ENCODE measurements at regions not wholly inside any gene's neighbourhood (a gene's known extent, or its start where the extent isn't known, plus 50 kb on each side); places are given as distances from the start of the nearest gene placed in this dataset.

- no peak overlapping the region for H3K27ac ChIP-seq
- peaks cover 0 to 5% (median 0%) of the 10 kb centered on the region in 11 experiments; a peak in 2 of 22 replicates for H3K9me3 ChIP-seq (replicated peaks in 1 of 11)
- no peak for TF ChIP-seq Cebpa-rat (IDR thresholded peaks at IDR 0.05)
- no peaks in the 10 kb centered on the region for H3K4me1 ChIP-seq
- no peak overlapping the region for H3K4me3 ChIP-seq
- H3K4me2 ChIP-seq = no peak overlapping the region
- H4K20me1 ChIP-seq = no peaks in the 10 kb centered on the region
- H3K27me3 ChIP-seq = no peaks in the 10 kb centered on the region
- no peaks in the 10 kb centered on the region for H3K36me3 ChIP-seq
- no peak overlapping the region for H3K9ac ChIP-seq
Measured at GRCh38 chr2:220845766-220846273, 726.3 kb downstream of the EPHA4 start.

GRCh38 chr2:220847006-220847405, 725.1 kb downstream of the EPHA4 start:
- H3K4me1 ChIP-seq = no peaks in the 10 kb centered on the region
- TF ChIP-seq Cebpa-rat (IDR thresholded peaks at IDR 0.05) = no peak
- no peaks in the 10 kb centered on the region for H4K20me1 ChIP-seq
- peaks cover 0 to 5% (median 0%) of the 10 kb centered on the region in 11 experiments; a peak in 2 of 22 replicates for H3K9me3 ChIP-seq (replicated peaks in 1 of 11)
- no peak overlapping the region for H3K27ac ChIP-seq
- no peak overlapping the region for H3K9ac ChIP-seq
- no peak overlapping the region for H3K4me3 ChIP-seq
- no peaks in the 10 kb centered on the region for H3K27me3 ChIP-seq
- H3K36me3 ChIP-seq = no peaks in the 10 kb centered on the region
- no peak overlapping the region for H3K4me2 ChIP-seq

- no peak overlapping the region for H3K27ac ChIP-seq
- no peak overlapping the region for H3K4me2 ChIP-seq
Measured at GRCh38 chr2:220847589-220847988, 724.5 kb downstream of the EPHA4 start.

GRCh38 chr2:220849433-220849832, 722.7 kb downstream of the EPHA4 start:
- Histone ChIP-seq H3K9ac (no peak overlapping the region), H3K27me3 (no peaks in the 10 kb centered on the region), H3K36me3 (no peaks in the 10 kb centered on the region), H3K27ac (no peak overlapping the region), H3K9me3 (replicated peaks in 1 of 11) (peaks cover 0 to 5% (median 0%) of the 10 kb centered on the region in 11 experiments; a peak in 2 of 22 replicates), H3K4me1 (no peaks in the 10 kb centered on the region), H3K4me3 (no peak overlapping the region), H4K20me1 (no peaks in the 10 kb centered on the region), H3K4me2 (no peak overlapping the region)
- TF ChIP-seq Cebpa-rat (IDR thresholded peaks at IDR 0.05) = no peak

More at GRCh38 chr2:220847589-220847988, 724.5 kb downstream of the EPHA4 start:
- no peak overlapping the region for H3K4me3 ChIP-seq
- peaks cover 0 to 5% (median 0%) of the 10 kb centered on the region in 11 experiments; a peak in 2 of 22 replicates for H3K9me3 ChIP-seq (replicated peaks in 1 of 11)
- H4K20me1 ChIP-seq = no peaks in the 10 kb centered on the region
- H3K9ac ChIP-seq = no peak overlapping the region
- no peak for TF ChIP-seq Cebpa-rat (IDR thresholded peaks at IDR 0.05)
- no peaks in the 10 kb centered on the region for H3K36me3 ChIP-seq
- H3K27me3 ChIP-seq = no peaks in the 10 kb centered on the region
- no peaks in the 10 kb centered on the region for H3K4me1 ChIP-seq

GRCh38 chr2:220850116-220850515, 722.0 kb downstream of the EPHA4 start:
- Histone ChIP-seq H3K9ac (no peak overlapping the region), H3K4me2 (no peak overlapping the region), H4K20me1 (no peaks in the 10 kb centered on the region), H3K4me3 (no peak overlapping the region), H3K27me3 (no peaks in the 10 kb centered on the region), H3K36me3 (no peaks in the 10 kb centered on the region), H3K4me1 (no peaks in the 10 kb centered on the region), H3K9me3 (replicated peaks in 1 of 11) (peaks cover 0 to 5% (median 0%) of the 10 kb centered on the region in 11 experiments; a peak in 2 of 22 replicates), H3K27ac (no peak overlapping the region)
- no peak for TF ChIP-seq Cebpa-rat (IDR thresholded peaks at IDR 0.05)

- Histone ChIP-seq H3K9me3 (replicated peaks in 1 of 11) (no peaks in the 10 kb centered on the region), H3K4me2 (no peak overlapping the region), H3K9ac (no peak overlapping the region), H3K27me3 (no peaks in the 10 kb centered on the region), H3K4me1 (0 out of 20 replicates have a peak, but pooled peaks cover 0 to 3% (median 0%) of the 10 kb centered on the region in 10 experiments), H3K4me3 (no peak overlapping the region), H3K27ac (no peak overlapping the region), H4K20me1 (no peaks in the 10 kb centered on the region), H3K36me3 (no peaks in the 10 kb centered on the region)
- no peak for TF ChIP-seq Cebpa-rat (IDR thresholded peaks at IDR 0.05)
Measured at GRCh38 chr2:220855296-220855695, 716.8 kb downstream of the EPHA4 start.

- H3K9ac ChIP-seq = no peak overlapping the region
- H3K27me3 ChIP-seq = no peaks in the 10 kb centered on the region
- no peak for TF ChIP-seq Cebpa-rat (IDR thresholded peaks at IDR 0.05)
- H3K27ac ChIP-seq = no peak overlapping the region
- H3K4me3 ChIP-seq = no peak overlapping the region
- H3K36me3 ChIP-seq = no peaks in the 10 kb centered on the region
- H4K20me1 ChIP-seq = no peaks in the 10 kb centered on the region
- no peaks in the 10 kb centered on the region for H3K9me3 ChIP-seq (replicated peaks in 1 of 11)
- no peak overlapping the region for H3K4me2 ChIP-seq
- H3K4me1 ChIP-seq = 0 out of 20 replicates have a peak, but pooled peaks cover 0 to 3% (median 0%) of the 10 kb centered on the region in 10 experiments
Measured at GRCh38 chr2:220856486-220856885, 715.6 kb downstream of the EPHA4 start.

GRCh38 chr2:220857368-220857767, 714.7 kb downstream of the EPHA4 start:
- H3K4me2 ChIP-seq = no peak overlapping the region
- H3K9ac ChIP-seq = no peak overlapping the region
- no peaks in the 10 kb centered on the region for H4K20me1 ChIP-seq
- H3K4me3 ChIP-seq = no peak overlapping the region
- no peak for TF ChIP-seq Cebpa-rat (IDR thresholded peaks at IDR 0.05)
- H3K9me3 ChIP-seq (replicated peaks in 1 of 11) = no peaks in the 10 kb centered on the region
- no peak overlapping the region for H3K27ac ChIP-seq
- H3K4me1 ChIP-seq = 0 out of 20 replicates have a peak, but pooled peaks cover 0 to 3% (median 0%) of the 10 kb centered on the region in 10 experiments
- no peaks in the 10 kb centered on the region for H3K36me3 ChIP-seq
- no peaks in the 10 kb centered on the region for H3K27me3 ChIP-seq

GRCh38 chr2:220858101-220858500, 714.0 kb downstream of the EPHA4 start:
- no peaks in the 10 kb centered on the region for H3K27me3 ChIP-seq
- H3K9ac ChIP-seq = no peak overlapping the region
- no peaks in the 10 kb centered on the region for H4K20me1 ChIP-seq
- no peak overlapping the region for H3K27ac ChIP-seq
- no peaks in the 10 kb centered on the region for H3K36me3 ChIP-seq
- no peak overlapping the region for H3K4me3 ChIP-seq
- no peak for TF ChIP-seq Cebpa-rat (IDR thresholded peaks at IDR 0.05)
- H3K4me2 ChIP-seq = no peak overlapping the region
- H3K9me3 ChIP-seq (replicated peaks in 1 of 11) = no peaks in the 10 kb centered on the region
- H3K4me1 ChIP-seq = 0 out of 20 replicates have a peak, but pooled peaks cover 0 to 3% (median 0%) of the 10 kb centered on the region in 10 experiments

- Histone ChIP-seq H3K36me3 (no peaks in the 10 kb centered on the region), H3K4me2 (no peak overlapping the region), H4K20me1 (no peaks in the 10 kb centered on the region), H3K27me3 (no peaks in the 10 kb centered on the region), H3K9ac (no peak overlapping the region), H3K4me1 (0 out of 20 replicates have a peak, but pooled peaks cover 0 to 4% (median 0%) of the 10 kb centered on the region in 10 experiments), H3K4me3 (no peak overlapping the region), H3K9me3 (replicated peaks in 1 of 11) (peaks cover 0 to 10% (median 6%) of the 10 kb centered on the region in 11 experiments; a peak in 7 of 22 replicates), H3K27ac (no peak overlapping the region)
- TF ChIP-seq Cebpa-rat (IDR thresholded peaks at IDR 0.05) = no peak
Measured at GRCh38 chr2:220871909-220872308, 700.2 kb downstream of the EPHA4 start.
